Peyer's patch (tissue), 4 donors: ENCODE measurements at regions not wholly inside any gene's neighbourhood (a gene's known extent, or its start where the extent isn't known, plus 50 kb on each side); places are given as distances from the start of the nearest gene placed in this dataset.

ENCODE experiments used
- POLR2A ChIP-seq, 2 donors: fragments of 450-650 bp; IDR thresholded peaks; one replicate each; pipeline ENCODE4 v1.5.1; 2017; ENCODE audit warnings: antibody characterized with exemption in 2 of 2, mild to moderate bottlenecking in 2 of 2, moderate library complexity in 2 of 2
- TF ChIP-seq, protein P1 (sequence below), 6 experiments: fragments of 450-650 bp in 4 of 6; fragments of 200-600 bp in 2 of 6; sonication (generic) in 1 of 6; IDR thresholded peaks; one replicate each; pipeline ENCODE4 v1.5.1; 2017 to 2019; ENCODE audit warnings: antibody characterized with exemption in 6 of 6, mild to moderate bottlenecking in 3 of 6, moderate library complexity in 1 of 6

DNA sequence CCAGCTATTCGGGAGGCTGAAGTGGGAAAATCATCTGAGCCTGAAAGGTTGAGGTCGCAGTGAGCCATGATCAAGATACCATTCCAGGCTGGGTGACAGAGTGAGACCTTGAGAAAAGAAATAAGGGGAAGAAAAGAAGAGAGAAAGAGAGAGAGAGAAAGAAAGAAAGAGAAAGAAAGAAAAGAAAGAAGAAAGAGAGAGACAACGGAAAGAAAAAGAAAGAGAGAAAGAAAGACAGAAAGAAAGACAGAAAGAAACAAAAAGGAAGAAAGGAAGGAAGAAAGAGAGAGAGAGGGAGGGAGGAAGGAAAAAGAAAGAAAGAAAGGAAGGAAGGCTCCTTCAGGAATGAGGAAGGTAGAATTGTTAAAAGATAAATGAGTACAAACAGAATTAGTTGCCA is 84.5 kb downstream of the RPL22L1 start:
- TF ChIP-seq, protein P1, sequence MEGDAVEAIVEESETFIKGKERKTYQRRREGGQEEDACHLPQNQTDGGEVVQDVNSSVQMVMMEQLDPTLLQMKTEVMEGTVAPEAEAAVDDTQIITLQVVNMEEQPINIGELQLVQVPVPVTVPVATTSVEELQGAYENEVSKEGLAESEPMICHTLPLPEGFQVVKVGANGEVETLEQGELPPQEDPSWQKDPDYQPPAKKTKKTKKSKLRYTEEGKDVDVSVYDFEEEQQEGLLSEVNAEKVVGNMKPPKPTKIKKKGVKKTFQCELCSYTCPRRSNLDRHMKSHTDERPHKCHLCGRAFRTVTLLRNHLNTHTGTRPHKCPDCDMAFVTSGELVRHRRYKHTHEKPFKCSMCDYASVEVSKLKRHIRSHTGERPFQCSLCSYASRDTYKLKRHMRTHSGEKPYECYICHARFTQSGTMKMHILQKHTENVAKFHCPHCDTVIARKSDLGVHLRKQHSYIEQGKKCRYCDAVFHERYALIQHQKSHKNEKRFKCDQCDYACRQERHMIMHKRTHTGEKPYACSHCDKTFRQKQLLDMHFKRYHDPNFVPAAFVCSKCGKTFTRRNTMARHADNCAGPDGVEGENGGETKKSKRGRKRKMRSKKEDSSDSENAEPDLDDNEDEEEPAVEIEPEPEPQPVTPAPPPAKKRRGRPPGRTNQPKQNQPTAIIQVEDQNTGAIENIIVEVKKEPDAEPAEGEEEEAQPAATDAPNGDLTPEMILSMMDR (IDR thresholded peaks at IDR 0.05): no peak
- no peak for TF ChIP-seq POLR2A (IDR thresholded peaks at IDR 0.05)
